ENCODE measurements at regions not wholly inside any gene's neighbourhood (a gene's known extent, or its start where the extent isn't known, plus 50 kb on each side); places are given as distances from the start of the nearest gene placed in this dataset.

- DNase-seq (ENCODE audit: low read depth), result no peak
- TF ChIP-seq CTCF (IDR thresholded peaks at IDR 0.05; ENCODE audit: insufficient read depth, low read depth, low read length, missing control alignments), result no peak
- H3K4me3 ChIP-seq (ENCODE audit: low read depth, low read length), result no peak overlapping the region
Measured at GRCh38 chrX:113986427-113986826, 597.5 kb upstream of the HTR2C start.

GRCh38 chrX:113982766-113983165 lies 601.1 kb upstream of the HTR2C start:
- no peak for DNase-seq (ENCODE audit: low read depth)
- no peak overlapping the region for H3K4me3 ChIP-seq (ENCODE audit: low read depth, low read length)
- TF ChIP-seq CTCF (IDR thresholded peaks at IDR 0.05; ENCODE audit: insufficient read depth, low read depth, low read length, missing control alignments), result no peak

GRCh38 chrX:113980953-113981352 lies 602.9 kb upstream of the HTR2C start:
- H3K4me3 ChIP-seq (ENCODE audit: low read depth, low read length), result no peak overlapping the region
- no peak for TF ChIP-seq CTCF (IDR thresholded peaks at IDR 0.05; ENCODE audit: insufficient read depth, low read depth, low read length, missing control alignments)
- DNase-seq (ENCODE audit: low read depth), result no peak

- DNase-seq (ENCODE audit: low read depth), result no peak
- no peak overlapping the region for H3K4me3 ChIP-seq (ENCODE audit: low read depth, low read length)
- TF ChIP-seq CTCF (IDR thresholded peaks at IDR 0.05; ENCODE audit: insufficient read depth, low read depth, low read length, missing control alignments), result no peak
Measured at GRCh38 chrX:113977887-113978286, 606.0 kb upstream of the HTR2C start.

GRCh38 chrX:113975441-113975840 lies 608.4 kb upstream of the HTR2C start:
- DNase-seq (ENCODE audit: low read depth), result no peak
- H3K4me3 ChIP-seq (ENCODE audit: low read depth, low read length), result no peak overlapping the region
- TF ChIP-seq CTCF (IDR thresholded peaks at IDR 0.05; ENCODE audit: insufficient read depth, low read depth, low read length, missing control alignments), result no peak

- no peak overlapping the region for H3K4me3 ChIP-seq (ENCODE audit: low read depth, low read length)
- no peak for TF ChIP-seq CTCF (IDR thresholded peaks at IDR 0.05; ENCODE audit: insufficient read depth, low read depth, low read length, missing control alignments)
- no peak for DNase-seq (ENCODE audit: low read depth)
Measured at GRCh38 chrX:113974881-113975280, 609.0 kb upstream of the HTR2C start.

- no peak for TF ChIP-seq CTCF (IDR thresholded peaks at IDR 0.05; ENCODE audit: insufficient read depth, low read depth, low read length, missing control alignments)
- DNase-seq (ENCODE audit: low read depth), result no peak
- no peak overlapping the region for H3K4me3 ChIP-seq (ENCODE audit: low read depth, low read length)
Measured at GRCh38 chrX:113973706-113974105, 610.2 kb upstream of the HTR2C start.
